HCT116 (cell line): ENCODE measurements at regions not wholly inside any gene's neighbourhood (a gene's known extent, or its start where the extent isn't known, plus 50 kb on each side); places are given as distances from the start of the nearest gene placed in this dataset.

ENCODE experiments used
- ATAC-seq: fragments of 200-7000 bp; cut with Tn5 transposase; 2 replicates; pipeline ENCODE4 v1.9.1; 2020; ENCODE audit warnings: mild to moderate bottlenecking, moderate library complexity
- BruUV-seq: library from RNA; stranded (reverse); fragments of 400-500 nt; replicated peaks from 2 replicates; lab custom pipeline; 2021; lab: Mats Ljungman, UMichigan
- CTCF ChIA-PET: fragments of 300-600 bp; sonication (Branson Sonifier 250); formaldehyde crosslinking; loops from one replicate; lab custom pipeline; 2021; ENCODE audit warnings: antibody characterized with exemption; lab: Charles Lee
- POLR2A ChIA-PET: fragments of 300-600, 350-600 bp; sonication (Branson Sonifier 250); formaldehyde crosslinking; loops from one replicate; lab custom pipeline; 2021; ENCODE audit warnings: antibody characterized with exemption; lab: Charles Lee
- RAD21 ChIA-PET, 2 experiments: fragments of 300-600 bp; sonication (Branson Sonifier 250); formaldehyde crosslinking; loops; one replicate each; lab custom pipeline; 2023; ENCODE audit warnings: low total read pairs in 2 of 2; ENCODE audit not compliant: uncharacterized antibody in 2 of 2, unreplicated experiment in 2 of 2, low non-redundant PET in 1 of 2; lab: Charles Lee
- DNase-seq: peaks from one replicate; pipeline ENCODE4 v3.0.0-alpha.2; 2010; ENCODE audit warnings: low read depth, low spot score
- H2AFZ ChIP-seq: fragments of 200-600 bp; shearing (Covaris generic), sonication (generic); 2 replicates; pipeline ENCODE4 v1.6.1; 2017; ENCODE audit warnings: low read depth, mixed run types, mixed read lengths, antibody characterized with exemption, low read length; ENCODE audit not compliant: poor library complexity, severe bottlenecking
- H3K27ac ChIP-seq: 2 replicates; pipeline ENCODE4 v1.5.1; 2012; ENCODE audit warnings: low read depth, low read length
- H3K27me3 ChIP-seq: fragments of 200-600 bp; sonication (generic); 2 replicates; pipeline ENCODE4 v1.6.1; 2016; ENCODE audit warnings: mixed run types, low read length, mixed read lengths; ENCODE audit not compliant: insufficient read depth
- H3K36me3 ChIP-seq, 2 experiments: fragments of 200-500 bp in 1 of 2; fragments of 200-600 bp in 1 of 2; sonication (Bioruptor generic) in 1 of 2; sonication (generic) in 1 of 2; 2 replicates each; pipeline versions ENCODE4 v1.5.1 to v1.6.1; 2014 to 2016; ENCODE audit warnings: low read length in 2 of 2, inconsistent platforms in 1 of 2, mixed read lengths in 1 of 2, mixed run types in 1 of 2; ENCODE audit not compliant: insufficient read depth in 2 of 2, control insufficient read depth in 1 of 2
- H3K4me1 ChIP-seq, 2 experiments: fragments of 200-600 bp in 1 of 2; sonication (generic) in 1 of 2; 2 replicates each; pipeline versions ENCODE4 v1.5.1 to v1.6.1; 2012 to 2017; ENCODE audit warnings: low read length in 2 of 2, inconsistent platforms in 1 of 2, mild to moderate bottlenecking in 1 of 2, mixed read lengths in 1 of 2, mixed run types in 1 of 2, moderate library complexity in 1 of 2; ENCODE audit not compliant: insufficient read depth in 2 of 2, control insufficient read depth in 1 of 2
- H3K4me2 ChIP-seq: fragments of 200-600 bp; sonication (generic); 2 replicates; pipeline ENCODE4 v1.6.1; 2017; ENCODE audit warnings: mixed run types, low read length, mixed read lengths
- H3K4me3 ChIP-seq, 2 experiments: fragments of 200-600 bp in 1 of 2; sonication (generic) in 1 of 2; replicated peaks in 1 of 2; 2 replicates each; pipeline ENCODE4 v1.5.1; 2011 to 2016; ENCODE audit warnings: low read length in 2 of 2, control low read depth in 1 of 2, low read depth in 1 of 2, mild to moderate bottlenecking in 1 of 2, mixed read lengths in 1 of 2, mixed run types in 1 of 2
- H3K79me2 ChIP-seq: fragments of 200-600 bp; sonication (generic); 2 replicates; pipeline ENCODE4 v1.6.1; 2017; ENCODE audit warnings: mild to moderate bottlenecking, mixed run types, low read length, moderate library complexity, mixed read lengths; ENCODE audit not compliant: insufficient read depth
- H3K9ac ChIP-seq: fragments of 200-600 bp; sonication (generic); 2 replicates; pipeline ENCODE4 v1.6.1; 2016; ENCODE audit warnings: low read length, mixed read lengths
- H3K9me2 ChIP-seq: fragments of 200-600 bp; sonication (generic), shearing (Covaris generic); 2 replicates; pipeline ENCODE4 v1.6.1; 2017; ENCODE audit warnings: mixed run types, mild to moderate bottlenecking, moderate library complexity; ENCODE audit not compliant: insufficient read depth
- H3K9me3 ChIP-seq, 2 experiments: fragments of 200-500 bp in 1 of 2; fragments of 200-600 bp in 1 of 2; sonication (Bioruptor generic) in 1 of 2; sonication (generic) in 1 of 2; 2 replicates each; pipeline ENCODE4 v1.6.1; 2014 to 2017; ENCODE audit warnings: low read length in 2 of 2, mixed read lengths in 2 of 2, inconsistent platforms in 1 of 2, low read depth in 1 of 2, mild to moderate bottlenecking in 1 of 2, mixed run types in 1 of 2, moderate library complexity in 1 of 2; ENCODE audit not compliant: control insufficient read depth in 1 of 2, insufficient read depth in 1 of 2
- H4K20me1 ChIP-seq: fragments of 200-600 bp; sonication (generic), shearing (Covaris generic); 2 replicates; pipeline ENCODE4 v1.6.1; 2017; ENCODE audit warnings: mixed run types, mild to moderate bottlenecking, moderate library complexity; ENCODE audit not compliant: insufficient read depth
- CBX3 ChIP-seq: IDR thresholded peaks from 2 replicates; pipeline ENCODE4 v1.6.1; 2012; ENCODE audit warnings: low read depth
- CEBPB ChIP-seq: IDR thresholded peaks from 2 replicates; pipeline ENCODE4 v1.6.1; 2012; ENCODE audit warnings: low read depth
- ELF1 ChIP-seq: IDR thresholded peaks from 2 replicates; pipeline ENCODE4 v1.6.1; 2012; ENCODE audit warnings: low read depth, borderline replicate concordance
- EZH2 ChIP-seq: fragments of 200-600 bp; sonication (generic); IDR thresholded peaks from 2 replicates; pipeline ENCODE4 v1.6.1; 2017; ENCODE audit warnings: antibody characterized with exemption, mixed run types
- JUND ChIP-seq: IDR thresholded peaks from 2 replicates; pipeline ENCODE4 v1.6.1; 2012
- POLR2A ChIP-seq: IDR thresholded peaks from 2 replicates; pipeline ENCODE4 v1.7.0; 2011; ENCODE audit warnings: borderline replicate concordance; ENCODE audit not compliant: insufficient read depth, insufficient read length; ENCODE audit errors: extremely low read depth
- RAD21 ChIP-seq: IDR thresholded peaks from 2 replicates; pipeline ENCODE4 v1.6.1; 2012; ENCODE audit warnings: low read depth, mild to moderate bottlenecking
- SIN3A ChIP-seq: IDR thresholded peaks from 2 replicates; pipeline ENCODE4 v1.6.1; 2012; ENCODE audit warnings: low read depth
- TCF7L2 ChIP-seq: IDR thresholded peaks from 2 replicates; pipeline ENCODE4 v1.7.0; 2011; ENCODE audit warnings: borderline replicate concordance, inconsistent platforms; ENCODE audit not compliant: insufficient read depth, insufficient read length; ENCODE audit errors: extremely low read depth
- YY1 ChIP-seq: IDR thresholded peaks from 2 replicates; pipeline ENCODE4 v1.6.1; 2011; ENCODE audit warnings: low read length, low read depth, moderate library complexity, mild to moderate bottlenecking; ENCODE audit not compliant: insufficient replicate concordance; ENCODE audit errors: extremely low read depth
- ZBTB33 ChIP-seq: IDR thresholded peaks from 2 replicates; pipeline ENCODE4 v1.6.1; 2011; ENCODE audit warnings: mild to moderate bottlenecking, low read length, moderate library complexity; ENCODE audit not compliant: insufficient replicate concordance; ENCODE audit errors: extremely low read depth
- ZFX ChIP-seq: fragments of 450-650 bp; IDR thresholded peaks from 2 replicates; pipeline ENCODE4 v1.6.1; 2017
- ZNF274 ChIP-seq: fragments of 200-500 bp; sonication (Bioruptor generic); IDR thresholded peaks from 2 replicates; pipeline ENCODE4 v1.6.1; 2014; ENCODE audit warnings: mild to moderate bottlenecking, low read depth, low read length, inconsistent platforms
- intact Hi-C: fragments of 100-400 bp; cut with micrococcal nuclease; formaldehyde crosslinking; loops from 2 replicates; pipeline ENCODE4 v1.10.0; 2022
- TF ChIP-seq, protein P1 (sequence below): IDR thresholded peaks from 2 replicates; pipeline ENCODE4 v1.6.1; 2012

DNA sequence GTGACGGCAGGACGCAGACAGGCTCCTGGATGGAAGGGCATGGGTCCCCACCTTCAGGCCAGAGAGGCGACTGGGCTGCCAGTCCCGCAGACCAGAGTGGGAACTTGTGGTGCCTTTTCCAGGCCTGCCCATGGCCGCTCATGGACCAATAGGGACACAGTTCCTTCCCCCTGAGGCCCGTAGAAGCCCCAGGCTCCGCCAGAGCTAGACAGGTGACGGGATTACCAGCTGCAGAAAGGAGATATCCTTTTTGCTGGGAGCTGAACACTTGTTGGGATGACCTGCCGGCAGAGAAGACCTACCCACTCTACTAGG, 73.6 kb upstream of the RASSF8 start:
- ATAC-seq: no peak
- Histone ChIP-seq H3K27ac (no peak overlapping the region), H3K36me3 (no peaks in the 10 kb centered on the region), H4K20me1 (no peaks in the 10 kb centered on the region), H3K9me3 (no peaks in the 10 kb centered on the region), H3K4me3 (no peak overlapping the region), H3K4me2 (no peak overlapping the region), H3K9ac (no peak overlapping the region), H3K27me3 (no peaks in the 10 kb centered on the region), H3K79me2 (no peaks in the 10 kb centered on the region), H3K9me2 (no peaks in the 10 kb centered on the region), H2AFZ (no peak overlapping the region), H3K4me1 (no peaks in the 10 kb centered on the region)
- no peak for DNase-seq
- ChIA-PET CTCF (no interaction called here), POLR2A (no interaction called here), RAD21 (no interaction called here)
- TF ChIP-seq ZBTB33 (no peak), SIN3A (no peak), YY1 (no peak), RAD21 (no peak), ELF1 (no peak), ZFX (no peak), JUND (no peak), CEBPB (no peak), EZH2 (no peak), TCF7L2 (no peak), ZNF274 (no peak), CBX3 (no peak), POLR2A (no peak)
- TF ChIP-seq, protein P1, sequence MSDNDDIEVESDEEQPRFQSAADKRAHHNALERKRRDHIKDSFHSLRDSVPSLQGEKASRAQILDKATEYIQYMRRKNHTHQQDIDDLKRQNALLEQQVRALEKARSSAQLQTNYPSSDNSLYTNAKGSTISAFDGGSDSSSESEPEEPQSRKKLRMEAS: no peak
- intact Hi-C loops: no loop called here
- no TSS peak for BruUV-seq
